ENCODE measurements at regions not wholly inside any gene's neighbourhood (a gene's known extent, or its start where the extent isn't known, plus 50 kb on each side); places are given as distances from the start of the nearest gene placed in this dataset.

DNA sequence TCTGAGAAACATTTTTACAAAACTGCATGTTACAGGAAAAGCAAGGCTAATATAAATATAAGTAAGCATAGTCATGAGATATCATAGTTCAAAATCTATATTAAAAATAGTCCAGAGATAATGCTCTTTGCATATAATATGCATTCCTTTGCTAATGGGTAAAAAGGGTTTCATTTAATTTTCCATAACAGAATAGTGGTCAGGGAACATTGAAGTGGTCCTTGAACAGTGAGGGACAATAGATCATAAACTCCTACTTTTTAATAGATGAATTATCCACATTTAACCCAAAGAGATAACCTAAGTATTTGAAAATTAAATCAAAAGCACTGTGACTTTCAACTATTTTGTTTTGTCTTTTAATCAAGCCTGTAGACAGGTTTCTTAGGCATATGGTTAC, 243.1 kb upstream of the ADGRB3 start:
- TF ChIP-seq, protein P1, sequence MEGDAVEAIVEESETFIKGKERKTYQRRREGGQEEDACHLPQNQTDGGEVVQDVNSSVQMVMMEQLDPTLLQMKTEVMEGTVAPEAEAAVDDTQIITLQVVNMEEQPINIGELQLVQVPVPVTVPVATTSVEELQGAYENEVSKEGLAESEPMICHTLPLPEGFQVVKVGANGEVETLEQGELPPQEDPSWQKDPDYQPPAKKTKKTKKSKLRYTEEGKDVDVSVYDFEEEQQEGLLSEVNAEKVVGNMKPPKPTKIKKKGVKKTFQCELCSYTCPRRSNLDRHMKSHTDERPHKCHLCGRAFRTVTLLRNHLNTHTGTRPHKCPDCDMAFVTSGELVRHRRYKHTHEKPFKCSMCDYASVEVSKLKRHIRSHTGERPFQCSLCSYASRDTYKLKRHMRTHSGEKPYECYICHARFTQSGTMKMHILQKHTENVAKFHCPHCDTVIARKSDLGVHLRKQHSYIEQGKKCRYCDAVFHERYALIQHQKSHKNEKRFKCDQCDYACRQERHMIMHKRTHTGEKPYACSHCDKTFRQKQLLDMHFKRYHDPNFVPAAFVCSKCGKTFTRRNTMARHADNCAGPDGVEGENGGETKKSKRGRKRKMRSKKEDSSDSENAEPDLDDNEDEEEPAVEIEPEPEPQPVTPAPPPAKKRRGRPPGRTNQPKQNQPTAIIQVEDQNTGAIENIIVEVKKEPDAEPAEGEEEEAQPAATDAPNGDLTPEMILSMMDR (conservative IDR thresholded peaks at IDR 0.05; ENCODE audit: low read depth, low read length), result no peak
- TF ChIP-seq EZH2 (IDR thresholded peaks at IDR 0.05; ENCODE audit: low read length, unreplicated experiment) (no peak), EZH2phosphoT487 (IDR thresholded peaks at IDR 0.05; ENCODE audit: borderline replicate concordance, low read length) (no peak)
